AG20443 (cell line): ENCODE measurements at regions not wholly inside any gene's neighbourhood (a gene's known extent, or its start where the extent isn't known, plus 50 kb on each side); places are given as distances from the start of the nearest gene placed in this dataset.
"Not testable (repeated sequence)": the region's sequence is repeated elsewhere in the genome, so short reads cannot be mapped to it uniquely, and the experiment has no call there.

Experiments used
- DNase-seq: peaks from one replicate; pipeline ENCODE4 v3.0.0; 2012; ENCODE audit warnings: low spot score, mixed read lengths

DNA sequence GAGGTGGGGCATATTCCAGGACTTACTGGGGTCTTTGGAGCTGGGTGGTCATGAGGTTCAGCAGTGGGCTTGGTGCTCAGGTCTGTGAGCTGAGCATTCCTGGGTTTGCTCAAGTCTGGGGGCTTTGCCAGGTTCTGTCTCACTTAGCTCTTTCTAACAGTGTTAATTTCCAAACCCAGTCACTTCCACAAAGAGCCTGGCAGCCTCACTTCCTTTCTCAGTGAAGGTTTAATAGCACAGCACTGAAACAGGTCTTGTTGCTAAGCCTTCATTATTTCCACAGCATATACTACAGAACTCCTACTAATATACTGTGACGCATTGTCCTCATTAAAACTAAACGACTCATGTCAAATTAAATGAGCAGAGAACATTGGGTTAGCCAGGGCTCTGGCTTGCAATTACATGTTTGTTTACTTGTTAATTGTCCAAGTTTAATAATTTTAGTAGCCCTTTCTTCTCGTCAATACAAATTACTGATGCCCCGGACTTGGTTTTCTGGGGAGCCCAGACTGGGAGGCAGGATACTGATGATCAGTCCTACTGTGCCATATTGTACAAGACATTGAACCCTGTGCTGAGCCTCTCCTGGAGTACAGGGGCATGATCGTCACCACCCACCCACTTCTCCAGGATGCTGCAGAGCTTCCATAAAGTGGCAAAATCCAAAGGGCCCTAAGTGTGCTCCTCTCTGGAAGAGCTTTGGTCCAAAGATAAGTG is 170.7 kb downstream of the IER5 start:
- no peak for DNase-seq

GRCh38 chr1:181260271-181260670 is 171.8 kb downstream of the IER5 start:
- no peak for DNase-seq

GRCh38 chr1:181260994-181261393 is 172.5 kb downstream of the IER5 start:
- DNase-seq: no peak

DNA sequence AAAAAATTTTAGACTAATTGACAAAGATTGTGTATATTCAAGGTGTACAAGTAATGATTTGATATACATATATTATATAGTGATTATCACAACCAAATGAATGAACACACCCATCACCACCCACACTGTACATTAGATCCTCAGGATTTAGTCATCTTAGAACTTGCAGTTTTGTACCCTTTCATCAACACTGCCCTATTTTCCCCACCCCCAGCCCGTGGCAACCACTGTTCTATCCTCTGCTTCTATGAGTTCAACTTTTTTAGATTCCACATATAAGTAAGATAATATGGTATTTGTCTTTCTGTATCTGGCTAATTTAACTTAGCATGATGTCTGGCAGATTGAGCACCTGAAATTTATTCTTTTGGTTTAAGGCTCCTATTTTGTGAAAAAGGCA is 173.6 kb downstream of the IER5 start:
- no peak for DNase-seq

- DNase-seq: no peak
Measured at GRCh38 chr1:181263444-181263843, 174.9 kb downstream of the IER5 start.

DNA sequence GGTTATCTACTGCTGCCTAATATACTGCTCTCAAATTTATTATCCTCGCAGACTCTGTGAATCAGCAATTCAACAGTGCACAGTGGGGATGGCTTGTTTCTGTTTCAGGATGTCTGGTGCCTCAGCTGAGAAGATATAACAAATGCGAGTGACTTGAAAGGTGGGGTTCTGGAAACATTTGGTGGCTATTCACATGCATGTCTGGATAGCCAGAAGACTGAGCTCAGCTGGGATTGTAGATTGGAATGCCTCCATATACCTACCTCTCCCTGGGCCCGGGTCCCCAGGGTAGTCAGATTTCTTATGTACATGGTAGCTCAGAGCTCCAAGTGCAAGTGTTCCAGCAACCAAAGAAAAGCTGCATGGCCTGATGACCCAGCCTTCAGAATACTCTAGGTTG is 176.3 kb downstream of the IER5 start:
- DNase-seq: no peak

DNA sequence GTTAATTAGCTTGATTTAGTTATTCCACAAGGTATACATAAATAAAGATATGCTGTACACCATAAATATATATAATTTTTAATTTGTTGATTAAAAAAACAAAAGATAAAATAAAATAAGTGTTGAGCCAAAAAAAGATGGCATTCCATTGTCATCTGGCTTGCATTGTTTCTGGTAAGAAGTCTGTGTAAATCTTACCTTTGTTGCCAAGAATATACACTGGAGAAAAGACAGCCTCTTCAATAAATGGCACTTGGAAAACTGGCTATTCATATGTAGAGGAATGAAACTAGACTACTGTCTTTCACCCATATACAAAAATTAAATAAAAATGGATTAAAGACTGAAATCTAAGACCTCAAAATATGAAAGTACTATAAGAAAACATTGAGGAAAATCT is 196.5 kb downstream of the IER5 start:
- DNase-seq: no peak

GRCh38 chr1:181295217-181295616 is 188.1 kb upstream of the CACNA1E start:
- DNase-seq: no peak

- no peak for DNase-seq
Measured at GRCh38 chr1:181296180-181296579, 187.1 kb upstream of the CACNA1E start.

DNA sequence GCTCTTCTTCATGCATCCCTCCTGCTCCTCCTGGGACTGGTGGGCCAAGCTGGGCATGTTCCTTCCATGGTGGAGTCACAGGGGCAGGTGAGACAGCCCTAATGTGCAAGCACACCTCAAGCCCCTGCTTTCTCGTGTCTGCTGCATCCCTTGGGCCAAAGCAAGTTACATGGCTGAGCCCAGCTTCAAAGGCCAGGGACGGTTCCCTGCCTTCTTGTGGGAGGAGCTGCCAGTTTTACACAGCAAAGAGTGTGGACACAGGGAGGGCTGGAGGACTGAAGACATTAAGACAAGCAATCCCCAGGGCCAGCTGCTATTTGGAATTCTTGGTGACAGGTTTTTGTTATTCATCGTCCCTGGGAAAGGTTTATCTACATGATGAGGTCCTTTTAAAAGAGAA is 175.2 kb upstream of the CACNA1E start:
- no peak for DNase-seq

- DNase-seq: no peak
Measured at GRCh38 chr1:181310560-181310959, 172.8 kb upstream of the CACNA1E start.

- no peak for DNase-seq
Measured at GRCh38 chr1:181312946-181313345, 170.4 kb upstream of the CACNA1E start.

- DNase-seq: no peak
Measured at GRCh38 chr1:181313466-181313865, 169.9 kb upstream of the CACNA1E start.

GRCh38 chr1:181314010-181314409 is 169.3 kb upstream of the CACNA1E start:
- no peak for DNase-seq

DNA sequence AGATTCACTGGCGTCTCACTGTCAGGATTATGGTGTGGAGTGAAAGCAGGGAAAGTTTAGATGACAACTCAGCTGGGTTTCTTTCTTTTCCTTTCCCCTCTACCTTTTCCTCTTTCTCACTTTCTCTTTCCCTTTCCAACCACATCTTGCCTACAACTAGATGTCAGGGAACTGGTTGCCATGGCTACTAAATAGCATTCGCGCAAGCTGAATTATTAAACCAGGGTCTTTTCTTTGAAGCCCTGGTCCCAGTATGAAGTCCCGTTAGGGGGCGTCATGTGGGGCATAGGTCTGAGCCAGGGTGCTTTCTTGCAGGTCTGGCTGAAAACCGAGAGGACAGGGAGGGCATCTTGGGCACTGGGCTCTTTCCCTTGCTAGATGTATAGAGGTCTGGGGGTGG is 168.4 kb upstream of the CACNA1E start:
- DNase-seq: no peak

- DNase-seq: no peak
Measured at GRCh38 chr1:181317261-181317930, 165.9 kb upstream of the CACNA1E start.

GRCh38 chr1:181318022-181318857 is 165.1 kb upstream of the CACNA1E start:
- peak; percentile 39 for DNase-seq

GRCh38 chr1:181318858-181319235 is 164.5 kb upstream of the CACNA1E start:
- DNase-seq: no peak

DNA sequence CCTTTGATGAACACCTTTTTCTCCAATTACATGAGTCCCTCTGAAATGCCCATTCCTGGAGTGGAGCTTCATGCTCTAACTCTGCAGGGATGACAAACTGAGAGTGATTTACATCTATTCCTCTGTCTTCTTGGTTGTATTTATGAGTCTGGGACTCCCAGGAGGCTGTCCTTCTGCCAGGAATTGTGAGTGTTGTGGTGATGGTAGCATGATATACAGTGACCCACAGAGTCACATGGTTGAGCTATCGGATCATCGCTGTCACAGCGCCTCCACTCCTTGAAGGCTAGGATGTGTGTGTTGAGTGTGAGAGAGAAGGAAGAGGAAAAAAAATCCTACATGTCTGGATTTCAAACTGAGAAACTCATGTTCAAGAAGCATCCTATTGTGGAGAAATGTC is 163.4 kb upstream of the CACNA1E start:
- DNase-seq: no peak

- no peak for DNase-seq
Measured at GRCh38 chr1:181324797-181325616, 158.3 kb upstream of the CACNA1E start.

DNA sequence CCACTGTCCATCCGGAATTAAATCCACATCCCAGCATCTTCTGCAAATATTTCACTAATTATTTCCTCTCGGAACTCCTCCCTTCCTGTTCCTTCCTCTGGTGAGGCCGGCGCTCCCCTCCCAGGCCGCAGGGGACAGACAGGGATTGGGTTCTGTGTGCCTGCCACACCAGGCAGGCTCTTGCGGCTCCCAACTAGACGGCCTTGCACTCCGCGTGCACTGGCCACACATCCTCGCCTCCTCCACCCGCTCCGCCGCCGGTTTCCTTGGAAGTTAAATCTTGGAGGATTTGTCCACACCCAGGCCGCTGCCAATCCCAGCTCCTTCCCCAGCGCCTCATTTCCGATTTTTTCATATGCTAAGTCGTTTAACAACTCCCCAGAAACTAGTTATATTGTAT is 157.6 kb upstream of the CACNA1E start:
- not testable (repeated sequence) for DNase-seq

GRCh38 chr1:181326348-181326747 is 157.0 kb upstream of the CACNA1E start:
- no peak for DNase-seq
